ENCODE measurements at regions not wholly inside any gene's neighbourhood (a gene's known extent, or its start where the extent isn't known, plus 50 kb on each side); places are given as distances from the start of the nearest gene placed in this dataset.

GRCh38 chr5:17879276-17879675 lies 245.0 kb downstream of the TAF11L14 start:
- no peaks in the 10 kb centered on the region for H3K79me2 ChIP-seq (ENCODE audit: control insufficient read depth in 1 of 2, insufficient read depth in 2 of 2, low read length in 2 of 2)
- H2AK5ac ChIP-seq (ENCODE audit: low read depth, low read length) = no peak overlapping the region
- no peak overlapping the region for H3K4ac ChIP-seq (replicated peaks; ENCODE audit: insufficient read length, low read depth, low read length)
- H3K9ac ChIP-seq (replicated peaks in 1 of 4; ENCODE audit: extremely low read depth in 1 of 4, low read depth in 3 of 4, low read length in 3 of 4) = no peak overlapping the region
- ChIA-PET POLR2A (ENCODE audit: partially characterized antibody) (no interaction called here), CTCF (ENCODE audit: partially characterized antibody) (no interaction called here)
- H2BK120ac ChIP-seq (replicated peaks; ENCODE audit: low read depth, low read length) = no peak overlapping the region
- no peaks in the 10 kb centered on the region for H3K9me3 ChIP-seq (ENCODE audit: insufficient read depth in 2 of 2, low read depth in 1 of 2, low read length in 1 of 2)
- H3K4me1 ChIP-seq (replicated peaks in 1 of 4; ENCODE audit: control insufficient read depth in 3 of 4, insufficient read depth in 4 of 4, low read length in 3 of 4) = peaks cover 0 to 4% (median under 1%) of the 10 kb centered on the region in 4 experiments; a peak in 1 of 7 replicates
- TF ChIP-seq GTF2F1 (IDR thresholded peaks at IDR 0.05; ENCODE audit: borderline replicate concordance, low read depth, low read length) (no peak), EGR1 (IDR thresholded peaks at IDR 0.05; ENCODE audit: borderline replicate concordance, low read depth, low read length) (no peak), JUN (IDR thresholded peaks at IDR 0.05; ENCODE audit: low read depth, low read length) (no peak), SIRT6 (IDR thresholded peaks at IDR 0.05; ENCODE audit: low read length) (no peak), BCL11A (IDR thresholded peaks at IDR 0.05; ENCODE audit: low read depth in 2 of 2, low read length in 2 of 2) (no peak), NRF1 (IDR thresholded peaks at IDR 0.05; ENCODE audit: low read depth, low read length) (no peak), YY1 (IDR thresholded peaks at IDR 0.05; ENCODE audit: low read depth, low read length) (no peak), RAD21 (IDR thresholded peaks at IDR 0.05 in 1 of 2, conservative IDR thresholded peaks at IDR 0.05 in 1 of 2; ENCODE audit: low read depth in 2 of 2, low read length in 2 of 2) (no peak), CBX5 (IDR thresholded peaks at IDR 0.05; ENCODE audit: low read depth, low read length) (no peak)
- TF ChIP-seq, protein P1, sequence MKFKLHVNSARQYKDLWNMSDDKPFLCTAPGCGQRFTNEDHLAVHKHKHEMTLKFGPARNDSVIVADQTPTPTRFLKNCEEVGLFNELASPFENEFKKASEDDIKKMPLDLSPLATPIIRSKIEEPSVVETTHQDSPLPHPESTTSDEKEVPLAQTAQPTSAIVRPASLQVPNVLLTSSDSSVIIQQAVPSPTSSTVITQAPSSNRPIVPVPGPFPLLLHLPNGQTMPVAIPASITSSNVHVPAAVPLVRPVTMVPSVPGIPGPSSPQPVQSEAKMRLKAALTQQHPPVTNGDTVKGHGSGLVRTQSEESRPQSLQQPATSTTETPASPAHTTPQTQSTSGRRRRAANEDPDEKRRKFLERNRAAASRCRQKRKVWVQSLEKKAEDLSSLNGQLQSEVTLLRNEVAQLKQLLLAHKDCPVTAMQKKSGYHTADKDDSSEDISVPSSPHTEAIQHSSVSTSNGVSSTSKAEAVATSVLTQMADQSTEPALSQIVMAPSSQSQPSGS (IDR thresholded peaks at IDR 0.05; ENCODE audit: low read length) = no peak
- H3K4me2 ChIP-seq (ENCODE audit: insufficient read depth in 1 of 2, low read depth in 2 of 2, low read length in 2 of 2) = no peak overlapping the region
- no peak overlapping the region for H3K27ac ChIP-seq (ENCODE audit: low read depth, low read length)
- WGBS, 2 experiments (ENCODE audit: extremely low coverage in 1 of 2, insufficient coverage in 1 of 2, insufficient read length in 1 of 2, insufficient replicate concordance in 2 of 2, low coverage in 1 of 2, low lambda C conversion rate in 2 of 2, missing lambda C conversion rate in 1 of 2) = 90% methylated on average over 2 of the region's 2 CpGs; no CpG with 5 or more reads in 1 of the 2 experiments
- no peak overlapping the region for H2BK5ac ChIP-seq (ENCODE audit: low read depth, low read length)
- H3K23ac ChIP-seq (ENCODE audit: insufficient read length) = no peak overlapping the region
- no peaks in the 10 kb centered on the region for H3K79me1 ChIP-seq (ENCODE audit: low read depth, low read length)
- no peak overlapping the region for H2BK15ac ChIP-seq (ENCODE audit: low read length)
- H3K36me3 ChIP-seq (ENCODE audit: control insufficient read depth in 2 of 4, insufficient read depth in 4 of 4, low read length in 3 of 4) = no peaks in the 10 kb centered on the region
- no peak overlapping the region for H4K8ac ChIP-seq (ENCODE audit: extremely low read depth, insufficient read depth, low read length)
- no peaks in the 10 kb centered on the region for H3K23me2 ChIP-seq (ENCODE audit: low read depth, low read length)
- no peak overlapping the region for H3K14ac ChIP-seq (ENCODE audit: insufficient read length)
- no peak for FAIRE-seq
- H2BK12ac ChIP-seq (ENCODE audit: low read depth, low read length) = no peak overlapping the region
- no peak overlapping the region for H4K5ac ChIP-seq (ENCODE audit: insufficient read length, low read depth, low read length)
- H2AFZ ChIP-seq (ENCODE audit: low read length) = no peak overlapping the region
- H4K20me1 ChIP-seq (replicated peaks in 1 of 2; ENCODE audit: control insufficient read depth in 1 of 2, insufficient read depth in 2 of 2, low read length in 2 of 2) = no peaks in the 10 kb centered on the region
- no peak for DNase-seq (ENCODE audit: low read depth in 1 of 2, low spot score in 2 of 2)
- no peak overlapping the region for H3K18ac ChIP-seq (ENCODE audit: extremely low read depth, low read length)
- H3K4me3 ChIP-seq (ENCODE audit: extremely low read depth in 1 of 4, insufficient read depth in 2 of 4, low read depth in 3 of 4, low read length in 4 of 4) = no peak overlapping the region
- H3K27me3 ChIP-seq (replicated peaks in 1 of 4; ENCODE audit: control insufficient read depth in 3 of 4, extremely low read depth in 1 of 4, insufficient read depth in 3 of 4, low read length in 3 of 4) = no peaks in the 10 kb centered on the region
- no peak overlapping the region for H3K56ac ChIP-seq (replicated peaks; ENCODE audit: insufficient read length, low read depth, low read length)
- H2BK20ac ChIP-seq (ENCODE audit: low read length) = no peak overlapping the region
- no peak overlapping the region for H4K91ac ChIP-seq (replicated peaks; ENCODE audit: insufficient read length, low read length)

Measured in H1 (cell line).